Heart left ventricle (tissue), 13 donors: ENCODE measurements at regions not wholly inside any gene's neighbourhood (a gene's known extent, or its start where the extent isn't known, plus 50 kb on each side); places are given as distances from the start of the nearest gene placed in this dataset.

ENCODE experiments used
- POLR2A ChIP-seq, 2 donors: fragments of 450-650 bp; IDR thresholded peaks; one replicate each; pipeline ENCODE4 v1.6.1; 2017; ENCODE audit warnings: antibody characterized with exemption in 2 of 2, mild to moderate bottlenecking in 2 of 2, moderate library complexity in 2 of 2
- TF ChIP-seq, protein P1 (sequence below), 12 donors: fragments of 200-600 bp; sonication (generic) in 4 of 12; IDR thresholded peaks; one replicate each; pipeline versions ENCODE4 v1.5.0 to v1.8.0; 2018 to 2022; ENCODE audit warnings: antibody characterized with exemption in 12 of 12, mild to moderate bottlenecking in 5 of 12
- donor health status: ischemic (EF 13 %, LVEDD 7.1; RV severe dilation, severe dysfunction).
- donor health status: DM: no; HTN: yes; CAD: no.
- donor health status: DM: no; HTN: no; CAD: no.
- donor health status: ischemic (EF 25% LVEDD 6.9; RV normal size, moderate dysfunction).
- donor health status: ischemic (EF 25% LVEDD 5.7; RV mildly dilated, moderate dysfunction).
- donor health status: ischemic (EF 35%, LVEDD 5.7; RV mildly dilated, moderate dysfunction).
- donor health status: nonischemic (EF 11% LVEDD 7.7; RV severe dilation, severe dysfunction).
- donor health status: DM: yes; HTN: yes; CAD: no.
- donor health status: PGD.
- donor health status: ischemic (EF 29% LVEDD 5.4; RV normal size, mild dysfunction).
- donor health status: nonischemic (EF 23%, LVEDD 6.1; RV moderate dilation, normal function).

DNA sequence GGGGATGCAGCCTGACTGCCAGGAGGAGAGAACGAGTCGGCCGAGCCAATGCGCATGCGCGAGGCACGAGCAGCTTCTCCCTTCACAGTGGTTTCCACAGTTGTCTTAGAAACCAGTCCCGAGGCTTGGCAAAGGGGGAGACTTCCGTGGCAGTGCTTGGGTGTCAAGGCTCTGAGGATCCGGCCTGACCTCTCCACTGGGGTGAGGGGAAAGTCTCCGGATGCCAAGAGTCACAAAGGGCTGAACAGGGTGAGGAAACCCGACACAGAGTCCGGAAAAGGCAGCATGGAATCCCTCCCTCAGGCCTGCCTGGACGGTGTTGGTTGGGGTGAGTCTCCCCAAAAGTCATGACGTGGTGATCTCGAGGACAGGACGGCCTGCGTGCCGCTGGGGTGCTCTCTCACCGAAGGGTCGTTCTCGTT lies 475.5 kb downstream of the SPATA31A7 start:
- TF ChIP-seq, protein P1, sequence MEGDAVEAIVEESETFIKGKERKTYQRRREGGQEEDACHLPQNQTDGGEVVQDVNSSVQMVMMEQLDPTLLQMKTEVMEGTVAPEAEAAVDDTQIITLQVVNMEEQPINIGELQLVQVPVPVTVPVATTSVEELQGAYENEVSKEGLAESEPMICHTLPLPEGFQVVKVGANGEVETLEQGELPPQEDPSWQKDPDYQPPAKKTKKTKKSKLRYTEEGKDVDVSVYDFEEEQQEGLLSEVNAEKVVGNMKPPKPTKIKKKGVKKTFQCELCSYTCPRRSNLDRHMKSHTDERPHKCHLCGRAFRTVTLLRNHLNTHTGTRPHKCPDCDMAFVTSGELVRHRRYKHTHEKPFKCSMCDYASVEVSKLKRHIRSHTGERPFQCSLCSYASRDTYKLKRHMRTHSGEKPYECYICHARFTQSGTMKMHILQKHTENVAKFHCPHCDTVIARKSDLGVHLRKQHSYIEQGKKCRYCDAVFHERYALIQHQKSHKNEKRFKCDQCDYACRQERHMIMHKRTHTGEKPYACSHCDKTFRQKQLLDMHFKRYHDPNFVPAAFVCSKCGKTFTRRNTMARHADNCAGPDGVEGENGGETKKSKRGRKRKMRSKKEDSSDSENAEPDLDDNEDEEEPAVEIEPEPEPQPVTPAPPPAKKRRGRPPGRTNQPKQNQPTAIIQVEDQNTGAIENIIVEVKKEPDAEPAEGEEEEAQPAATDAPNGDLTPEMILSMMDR (IDR thresholded peaks at IDR 0.05), result no peak
- no peak for TF ChIP-seq POLR2A (IDR thresholded peaks at IDR 0.05)
